ENCODE measurements at regions not wholly inside any gene's neighbourhood (a gene's known extent, or its start where the extent isn't known, plus 50 kb on each side); places are given as distances from the start of the nearest gene placed in this dataset.

GRCh38 chr7:84549409-84549808 lies 354.8 kb upstream of the SEMA3A start:
- H3K4me3 ChIP-seq, result peak overlapping the region; percentile 4

GRCh38 chr7:84548366-84549365 lies 354.1 kb upstream of the SEMA3A start:
- no peak for DNase-seq (ENCODE audit: low spot score)
- no peaks in the 10 kb centered on the region for H3K36me3 ChIP-seq (replicated peaks; ENCODE audit: insufficient read depth, low read depth)
- H3K4me3 ChIP-seq, result no peak overlapping the region
- H3K79me2 ChIP-seq, result no peaks in the 10 kb centered on the region
- H2AFZ ChIP-seq, result no peak overlapping the region
- no peaks in the 10 kb centered on the region for H3K9me2 ChIP-seq (replicated peaks; ENCODE audit: insufficient read depth)
- H3K4me2 ChIP-seq, result no peak overlapping the region
- H3K27ac ChIP-seq, result no peak overlapping the region
- no peaks in the 10 kb centered on the region for H3K9me3 ChIP-seq (ENCODE audit: low read depth)
- no peaks in the 10 kb centered on the region for H3K4me1 ChIP-seq (ENCODE audit: insufficient read depth)
- no peak for TF ChIP-seq EZH2 (IDR thresholded peaks at IDR 0.05; ENCODE audit: borderline replicate concordance)
- TF ChIP-seq, protein P1, sequence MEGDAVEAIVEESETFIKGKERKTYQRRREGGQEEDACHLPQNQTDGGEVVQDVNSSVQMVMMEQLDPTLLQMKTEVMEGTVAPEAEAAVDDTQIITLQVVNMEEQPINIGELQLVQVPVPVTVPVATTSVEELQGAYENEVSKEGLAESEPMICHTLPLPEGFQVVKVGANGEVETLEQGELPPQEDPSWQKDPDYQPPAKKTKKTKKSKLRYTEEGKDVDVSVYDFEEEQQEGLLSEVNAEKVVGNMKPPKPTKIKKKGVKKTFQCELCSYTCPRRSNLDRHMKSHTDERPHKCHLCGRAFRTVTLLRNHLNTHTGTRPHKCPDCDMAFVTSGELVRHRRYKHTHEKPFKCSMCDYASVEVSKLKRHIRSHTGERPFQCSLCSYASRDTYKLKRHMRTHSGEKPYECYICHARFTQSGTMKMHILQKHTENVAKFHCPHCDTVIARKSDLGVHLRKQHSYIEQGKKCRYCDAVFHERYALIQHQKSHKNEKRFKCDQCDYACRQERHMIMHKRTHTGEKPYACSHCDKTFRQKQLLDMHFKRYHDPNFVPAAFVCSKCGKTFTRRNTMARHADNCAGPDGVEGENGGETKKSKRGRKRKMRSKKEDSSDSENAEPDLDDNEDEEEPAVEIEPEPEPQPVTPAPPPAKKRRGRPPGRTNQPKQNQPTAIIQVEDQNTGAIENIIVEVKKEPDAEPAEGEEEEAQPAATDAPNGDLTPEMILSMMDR (IDR thresholded peaks at IDR 0.05; ENCODE audit: poor library complexity), result no peak
- TF ChIP-seq EZH2phosphoT487 (IDR thresholded peaks at IDR 0.05; ENCODE audit: low read depth, severe bottlenecking, unreplicated experiment), result no peak
- no peaks in the 10 kb centered on the region for H3K27me3 ChIP-seq
- 43% methylated on average over 5 of the region's 5 CpGs for WGBS (ENCODE audit: low lambda C conversion rate, missing lambda C conversion rate)
- no peaks in the 10 kb centered on the region for H4K20me1 ChIP-seq (ENCODE audit: insufficient read depth, poor library complexity, severe bottlenecking)

More at GRCh38 chr7:84549409-84549808, 354.8 kb upstream of the SEMA3A start:
- Histone ChIP-seq H3K36me3 (replicated peaks; ENCODE audit: insufficient read depth, low read depth) (no peaks in the 10 kb centered on the region), H4K20me1 (ENCODE audit: insufficient read depth, poor library complexity, severe bottlenecking) (no peaks in the 10 kb centered on the region), H3K4me1 (ENCODE audit: insufficient read depth) (no peaks in the 10 kb centered on the region), H3K9me3 (ENCODE audit: low read depth) (no peaks in the 10 kb centered on the region), H3K27ac (no peak overlapping the region), H3K9me2 (replicated peaks; ENCODE audit: insufficient read depth) (no peaks in the 10 kb centered on the region), H3K4me2 (no peak overlapping the region), H3K79me2 (no peaks in the 10 kb centered on the region), H2AFZ (no peak overlapping the region), H3K27me3 (no peaks in the 10 kb centered on the region)
- TF ChIP-seq EZH2 (IDR thresholded peaks at IDR 0.05; ENCODE audit: borderline replicate concordance) (no peak), EZH2phosphoT487 (IDR thresholded peaks at IDR 0.05; ENCODE audit: low read depth, severe bottlenecking, unreplicated experiment) (no peak)
- TF ChIP-seq, protein P1 (IDR thresholded peaks at IDR 0.05; ENCODE audit: poor library complexity), result no peak
- DNase-seq (ENCODE audit: low spot score), result no peak
- 4% methylated on average over 1 of the region's 1 CpG for WGBS (ENCODE audit: low lambda C conversion rate, missing lambda C conversion rate)

DNA sequence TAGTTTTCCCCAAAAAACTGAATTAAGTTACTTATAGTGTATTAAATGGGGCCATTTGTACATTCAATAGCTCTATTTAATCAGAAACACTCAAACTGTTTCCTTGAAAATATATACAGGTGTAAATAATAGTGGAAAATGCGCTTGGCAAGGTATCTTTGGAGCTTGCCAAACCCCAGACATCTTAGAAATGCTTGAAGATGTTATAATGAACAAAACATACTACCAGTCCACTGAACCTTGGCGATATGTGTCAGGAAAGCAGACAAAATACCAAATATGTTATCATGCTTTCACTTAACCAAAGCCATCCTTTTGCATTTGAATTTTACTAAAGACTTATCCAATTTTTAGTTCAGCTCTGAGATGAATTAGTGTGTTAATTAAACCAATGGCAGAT lies 352.7 kb upstream of the SEMA3A start:
- DNase-seq (ENCODE audit: low spot score), result no peak
- H3K27ac ChIP-seq, result no peak overlapping the region
- H2AFZ ChIP-seq, result no peak overlapping the region
- 92% methylated on average over 2 of the region's 2 CpGs for WGBS (ENCODE audit: low lambda C conversion rate, missing lambda C conversion rate)
- no peaks in the 10 kb centered on the region for H3K9me3 ChIP-seq (ENCODE audit: low read depth)
- TF ChIP-seq EZH2 (IDR thresholded peaks at IDR 0.05; ENCODE audit: borderline replicate concordance) (no peak), EZH2phosphoT487 (IDR thresholded peaks at IDR 0.05; ENCODE audit: low read depth, severe bottlenecking, unreplicated experiment) (no peak)
- TF ChIP-seq, protein P1 (IDR thresholded peaks at IDR 0.05; ENCODE audit: poor library complexity), result no peak
- no peaks in the 10 kb centered on the region for H3K27me3 ChIP-seq
- no peaks in the 10 kb centered on the region for H3K9me2 ChIP-seq (replicated peaks; ENCODE audit: insufficient read depth)
- H3K4me3 ChIP-seq, result no peak overlapping the region
- no peaks in the 10 kb centered on the region for H3K4me1 ChIP-seq (ENCODE audit: insufficient read depth)
- no peak overlapping the region for H3K4me2 ChIP-seq
- no peaks in the 10 kb centered on the region for H3K36me3 ChIP-seq (replicated peaks; ENCODE audit: insufficient read depth, low read depth)
- no peaks in the 10 kb centered on the region for H3K79me2 ChIP-seq
- no peaks in the 10 kb centered on the region for H4K20me1 ChIP-seq (ENCODE audit: insufficient read depth, poor library complexity, severe bottlenecking)
